HG03565 (cell line): ENCODE measurements at regions not wholly inside any gene's neighbourhood (a gene's known extent, or its start where the extent isn't known, plus 50 kb on each side); places are given as distances from the start of the nearest gene placed in this dataset.
"Not testable (repeated sequence)": the region's sequence is repeated elsewhere in the genome, so short reads cannot be mapped to it uniquely, and the experiment has no call there.

Experiments
- ATAC-seq: cut with Tn5 transposase; IDR thresholded peaks from one replicate; pipeline ENCODE4 v1.9.1; 2021; ENCODE audit warnings: mild to moderate bottlenecking, moderate library complexity; ENCODE audit not compliant: unreplicated experiment

DNA sequence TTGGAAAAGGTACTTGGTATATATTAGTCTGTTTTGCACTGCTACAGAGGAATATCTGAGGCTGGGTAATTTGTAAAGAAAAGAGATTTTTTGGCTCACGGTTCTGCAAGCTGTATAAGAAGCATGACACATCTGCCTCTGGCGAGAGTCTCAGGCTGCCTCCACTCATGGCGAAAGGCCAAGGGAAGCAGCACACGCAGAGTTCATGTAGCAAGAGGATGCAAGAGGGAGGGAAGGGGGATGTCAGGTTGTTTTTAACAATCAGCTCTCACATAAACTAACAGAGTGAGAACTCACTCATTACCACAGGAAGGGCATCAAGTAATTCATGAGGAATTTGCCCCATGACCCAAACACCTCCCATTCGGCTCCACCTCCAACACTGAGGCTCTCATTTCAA is 484.8 kb upstream of the DPP6 start:
- ATAC-seq, result no peak

DNA sequence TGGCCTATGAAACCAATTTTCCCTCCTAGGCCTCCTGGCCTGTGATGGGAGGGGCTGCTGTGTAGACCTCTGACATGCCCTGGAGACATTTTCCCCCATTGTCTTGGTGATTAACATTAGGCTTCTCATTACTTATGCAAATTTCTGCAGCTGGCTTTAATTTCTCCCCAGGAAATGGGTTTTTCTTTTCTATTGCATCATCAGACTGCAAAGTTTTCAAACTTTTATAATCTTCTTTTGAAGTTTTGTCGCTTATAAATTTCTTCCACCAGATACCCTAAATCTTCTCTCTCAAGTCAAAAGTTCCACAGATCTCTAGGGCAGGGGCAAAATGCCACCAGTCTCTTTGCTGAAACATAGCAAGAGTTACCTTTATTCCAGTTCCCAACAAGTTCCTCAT is 482.7 kb upstream of the DPP6 start:
- not testable (repeated sequence) for ATAC-seq

DNA sequence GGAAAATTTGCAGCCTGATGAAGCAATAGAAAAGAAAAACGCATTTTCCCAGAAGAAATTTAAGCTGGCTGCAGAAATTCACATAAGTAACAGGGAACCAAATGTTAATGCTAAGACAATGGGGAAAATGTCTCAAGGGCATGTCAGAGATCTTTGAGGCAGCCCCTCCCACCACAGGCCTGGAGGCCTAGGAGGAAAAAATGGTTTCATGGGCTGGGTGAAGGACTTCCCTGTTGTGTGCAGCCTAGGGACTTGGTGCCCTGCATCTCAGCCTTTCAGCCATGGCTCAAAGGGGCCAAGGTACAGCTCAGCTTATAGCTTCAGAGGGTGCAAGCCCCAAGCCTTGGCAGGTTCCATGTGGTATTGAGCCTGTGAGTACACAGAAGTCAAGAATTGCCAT is 476.1 kb upstream of the DPP6 start:
- no peak for ATAC-seq

DNA sequence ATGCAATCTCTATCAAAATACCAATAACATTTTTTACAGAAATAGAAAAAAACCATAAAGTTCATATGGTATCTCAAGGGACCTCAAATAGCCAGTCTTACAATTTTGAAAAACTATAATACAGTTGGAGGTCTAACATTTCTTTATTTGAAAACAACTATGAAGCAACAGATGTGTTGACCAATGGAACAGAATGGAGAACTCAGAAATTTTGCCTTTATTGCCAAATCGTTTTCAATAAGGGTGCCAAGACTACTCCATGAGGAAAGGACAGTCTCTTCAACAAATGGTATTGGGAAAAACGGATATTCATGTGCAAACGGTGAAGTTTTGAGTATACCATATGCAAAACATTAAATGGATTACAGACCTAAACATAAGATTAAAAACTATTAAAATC is 470.8 kb upstream of the DPP6 start:
- ATAC-seq, result no peak

DNA sequence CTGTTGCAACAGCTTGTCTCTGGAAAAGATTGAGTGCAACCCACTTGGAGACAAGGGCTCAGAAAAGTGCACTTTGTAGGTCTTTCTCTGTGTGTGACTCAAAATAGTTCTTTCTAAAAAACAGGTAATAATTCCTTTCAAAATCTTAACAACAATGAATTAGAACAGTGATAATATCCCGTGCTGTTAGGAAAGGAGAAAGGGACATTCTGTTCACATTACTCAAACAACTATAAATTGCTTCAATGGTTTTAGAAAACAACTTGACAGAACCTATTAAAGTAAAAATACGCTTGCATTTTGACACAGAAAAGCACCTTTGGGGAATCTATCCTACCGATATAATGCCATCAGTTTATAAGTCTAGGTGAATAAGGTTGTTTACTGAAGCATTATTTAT is 468.1 kb upstream of the DPP6 start:
- no peak for ATAC-seq

DNA sequence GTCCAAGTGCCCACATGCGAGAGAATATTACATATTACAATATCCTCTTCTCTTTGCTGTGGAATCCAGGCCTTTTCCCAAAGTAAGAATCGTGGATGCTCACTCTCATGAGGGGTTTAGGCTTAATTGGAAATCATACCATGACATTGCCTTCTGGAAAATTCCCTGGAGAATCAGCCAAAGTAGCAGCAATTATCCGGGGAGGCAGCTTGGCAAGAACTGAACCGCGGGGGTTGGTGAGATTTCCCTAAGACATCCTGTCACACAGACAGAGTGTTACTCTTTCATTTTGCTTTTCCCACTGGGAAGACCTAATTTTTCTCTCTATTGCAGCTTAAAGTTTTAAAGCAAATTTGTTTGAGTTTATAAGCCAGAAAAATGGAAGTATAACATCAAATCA is 463.6 kb upstream of the DPP6 start:
- ATAC-seq, result no peak

DNA sequence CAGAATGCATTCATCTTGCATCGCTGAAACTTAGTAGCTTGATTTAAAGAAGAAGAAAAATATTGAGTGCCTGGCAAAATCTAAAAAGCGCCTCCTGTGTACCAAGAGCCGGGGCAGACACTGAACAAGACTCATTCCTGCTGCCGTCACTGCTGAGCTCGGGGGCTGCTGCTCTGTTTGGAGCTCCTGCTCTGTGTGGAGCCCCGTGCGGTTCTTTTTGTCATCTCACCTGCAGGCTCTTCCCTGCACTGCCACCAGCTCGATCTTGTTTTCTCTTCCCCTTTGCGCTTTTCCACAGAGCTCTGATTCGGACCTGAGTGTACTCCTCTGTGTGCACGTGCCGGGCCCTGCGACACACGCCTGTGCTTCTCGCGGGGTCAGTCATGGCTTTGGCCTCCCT is 462.1 kb upstream of the DPP6 start:
- no peak for ATAC-seq

DNA sequence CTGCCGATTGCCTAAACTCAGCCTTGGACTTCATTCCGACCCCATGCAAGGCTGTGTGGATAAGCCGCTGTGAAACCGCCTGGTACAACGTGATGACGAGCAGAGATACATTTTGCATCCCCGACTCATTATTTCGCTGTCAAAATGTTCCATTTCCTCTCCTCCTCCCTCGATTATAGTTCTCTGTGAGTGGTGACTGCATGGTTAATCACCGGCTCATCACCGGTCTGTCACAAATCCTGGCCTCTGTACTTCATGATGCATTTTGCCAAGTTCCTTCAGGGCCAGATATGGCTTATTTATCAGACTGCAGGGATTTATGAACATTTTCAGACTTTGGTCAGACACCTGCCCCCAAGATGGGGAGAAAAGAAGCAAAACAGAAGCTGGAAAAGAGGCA is 461.6 kb upstream of the DPP6 start:
- no peak for ATAC-seq

DNA sequence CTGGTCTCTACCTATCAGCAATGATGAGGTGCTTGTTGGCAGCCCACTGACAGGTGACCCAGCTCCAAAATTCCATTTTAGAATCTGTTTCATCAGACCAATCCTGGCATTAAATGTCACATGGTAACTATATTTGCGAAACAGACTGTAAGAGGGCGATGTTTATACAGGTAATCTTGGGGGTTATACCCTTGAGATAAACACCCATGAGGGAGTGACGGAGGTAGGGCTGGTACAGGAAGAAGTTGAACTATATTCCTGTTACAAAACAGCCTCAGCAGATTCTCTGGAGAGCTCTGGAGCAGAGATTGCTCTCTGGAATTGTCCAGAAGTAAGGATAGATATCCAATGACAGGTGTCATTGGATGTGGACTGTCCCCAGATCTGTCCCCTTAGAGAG is 444.8 kb upstream of the DPP6 start:
- ATAC-seq, result no peak

DNA sequence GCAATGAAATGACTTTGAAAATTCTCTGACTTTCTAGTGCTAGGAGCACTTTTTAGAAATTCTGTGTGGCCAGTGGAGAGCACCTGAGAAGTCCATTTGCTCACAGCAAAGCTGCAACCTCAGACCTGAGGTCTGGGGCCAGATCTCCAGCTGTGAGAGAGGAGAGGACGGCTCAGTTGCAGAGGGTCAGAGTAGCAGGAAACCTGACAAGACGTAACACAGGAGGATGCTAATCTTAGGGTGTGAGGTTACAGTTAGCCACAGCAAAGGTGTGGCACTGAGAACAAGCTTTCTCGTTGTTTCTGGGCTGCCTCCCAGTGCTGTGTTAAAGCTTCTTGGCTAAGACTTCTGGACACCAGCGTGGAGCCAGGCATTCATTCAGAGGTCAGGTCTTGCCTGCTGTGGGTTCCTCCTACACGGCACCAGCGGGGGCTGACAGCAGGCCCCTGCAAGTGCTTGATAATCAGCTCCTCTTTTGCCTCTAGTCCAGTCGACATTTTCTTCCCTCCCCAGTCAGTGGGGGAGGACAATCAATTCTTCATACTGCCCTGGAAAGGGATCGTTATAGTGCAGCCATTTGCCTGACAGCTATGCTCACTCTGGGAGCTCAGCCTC is 435.4 kb upstream of the DPP6 start:
- ATAC-seq, result no peak

DNA sequence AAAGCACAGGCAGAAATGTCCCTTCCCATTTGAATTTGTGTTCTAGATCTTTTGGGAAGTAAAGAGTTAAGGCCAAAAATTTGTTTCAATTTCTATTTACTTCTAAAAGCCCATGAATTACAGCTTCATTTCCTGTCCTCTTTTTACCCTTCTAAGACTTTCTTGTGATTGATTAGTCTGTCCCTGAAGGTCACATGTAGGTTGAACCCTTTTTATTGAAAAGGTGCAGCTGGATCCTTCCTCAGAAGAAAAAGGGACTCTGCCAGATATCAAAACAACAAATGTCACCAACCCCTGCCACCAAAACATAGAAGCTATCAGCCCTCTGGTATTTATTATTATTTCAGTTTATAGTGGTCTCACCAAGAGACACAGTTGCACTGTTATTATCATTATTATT is 424.9 kb upstream of the DPP6 start:
- ATAC-seq, result no peak

DNA sequence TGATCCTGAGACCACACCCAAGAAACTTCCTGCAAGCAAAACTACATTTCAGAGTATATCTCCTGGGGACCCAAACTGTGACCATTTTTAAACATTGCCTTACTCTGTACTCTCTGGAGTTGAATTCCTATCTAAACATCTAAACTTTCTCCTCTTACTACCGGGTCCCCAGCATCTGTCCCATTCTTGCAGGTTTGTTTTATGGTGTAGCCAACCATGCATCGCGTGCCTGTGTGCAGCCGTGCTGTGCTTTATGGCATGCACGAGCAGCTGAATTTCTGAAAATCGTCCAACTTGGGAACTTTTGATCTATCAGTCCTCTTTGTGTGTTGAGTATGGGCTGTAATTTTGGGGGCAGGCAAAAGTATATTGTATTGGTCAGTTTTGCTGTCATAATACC is 423.8 kb upstream of the DPP6 start:
- ATAC-seq, result no peak

DNA sequence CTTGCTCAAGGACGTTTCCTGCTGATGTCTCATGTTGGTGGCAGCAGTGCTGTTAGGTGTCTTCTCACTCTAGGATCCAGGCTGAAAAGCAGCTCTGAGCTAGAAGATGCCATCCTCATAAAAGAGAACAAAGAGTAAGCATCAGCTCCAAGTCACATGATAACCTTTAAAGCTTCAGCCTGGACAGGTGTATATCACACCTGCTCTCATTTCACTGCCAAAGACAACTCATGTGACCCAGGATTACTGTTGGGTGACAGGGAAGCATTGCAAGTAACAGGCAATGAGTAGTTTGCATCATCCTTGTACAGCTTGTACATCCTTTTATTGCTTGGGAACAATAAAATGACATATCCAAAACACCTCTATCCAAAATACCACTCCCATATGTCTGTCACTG is 423.4 kb upstream of the DPP6 start:
- ATAC-seq, result no peak

DNA sequence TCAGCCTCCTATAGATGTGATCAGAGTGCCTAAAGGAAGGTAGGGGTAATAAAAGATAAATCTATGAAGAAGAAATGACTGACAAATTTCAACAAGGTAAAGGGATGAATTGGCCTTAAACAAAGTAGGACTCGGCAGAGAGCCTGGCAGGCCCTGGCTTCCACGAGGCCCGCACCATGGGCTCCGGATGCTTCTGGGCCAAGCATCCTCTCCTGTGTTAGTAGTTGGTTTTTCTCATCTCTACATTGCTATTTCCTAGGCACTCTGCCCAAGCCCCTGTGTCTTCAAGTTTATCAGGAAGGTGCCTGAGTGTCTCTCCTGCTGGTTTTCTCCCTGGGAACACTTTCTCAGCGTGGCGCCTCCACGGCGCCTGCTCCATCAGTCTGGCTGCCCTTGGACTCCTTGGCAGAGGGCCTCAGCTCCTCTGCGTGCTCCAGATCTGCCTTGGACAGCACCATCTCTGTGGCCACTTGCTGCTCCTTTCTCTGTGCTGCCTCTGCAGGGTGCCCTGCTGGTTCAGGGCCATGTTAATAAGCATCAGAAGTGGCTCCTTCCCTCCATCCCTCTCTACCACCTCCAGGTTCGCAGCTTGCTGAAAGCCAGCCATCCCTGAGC is 413.3 kb upstream of the DPP6 start:
- no peak for ATAC-seq

DNA sequence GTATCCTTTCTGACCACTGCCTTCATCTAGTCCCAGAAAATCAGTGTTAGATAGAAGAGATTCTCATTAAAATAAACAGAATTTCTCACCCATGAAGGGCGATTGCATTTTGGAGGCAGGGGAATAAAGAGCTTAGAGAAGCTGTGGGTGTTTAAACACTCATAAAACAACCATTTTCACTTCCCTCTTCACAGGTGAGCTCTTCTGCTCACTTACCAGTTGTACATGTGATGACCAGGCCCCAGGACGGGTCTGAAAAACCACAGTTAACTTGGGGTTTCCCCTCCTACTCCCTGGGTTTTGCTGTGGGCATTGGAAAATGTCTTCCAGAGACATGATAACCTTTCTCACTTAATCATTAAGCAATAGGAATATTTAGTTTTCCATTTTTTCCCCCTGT is 411.6 kb upstream of the DPP6 start:
- ATAC-seq, result no peak

DNA sequence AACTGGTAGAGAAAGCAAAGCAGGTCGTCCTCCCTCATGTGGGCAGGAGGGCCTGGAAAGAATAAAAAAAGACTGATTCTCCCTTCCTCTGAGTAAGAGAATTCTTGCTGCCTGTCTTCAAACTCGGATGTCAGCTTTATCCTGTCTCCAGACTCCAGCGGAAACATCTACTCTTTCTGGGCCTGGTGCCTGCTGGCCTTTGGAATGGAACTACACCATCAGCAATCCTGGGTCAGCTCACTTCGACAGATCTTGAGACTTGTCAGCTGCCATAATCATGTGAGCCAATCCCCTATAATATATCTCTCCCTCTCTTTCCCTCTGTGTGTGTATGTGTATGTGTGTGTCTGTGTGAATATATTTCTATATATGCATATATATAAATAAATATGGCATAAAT is 411.0 kb upstream of the DPP6 start:
- no peak for ATAC-seq

DNA sequence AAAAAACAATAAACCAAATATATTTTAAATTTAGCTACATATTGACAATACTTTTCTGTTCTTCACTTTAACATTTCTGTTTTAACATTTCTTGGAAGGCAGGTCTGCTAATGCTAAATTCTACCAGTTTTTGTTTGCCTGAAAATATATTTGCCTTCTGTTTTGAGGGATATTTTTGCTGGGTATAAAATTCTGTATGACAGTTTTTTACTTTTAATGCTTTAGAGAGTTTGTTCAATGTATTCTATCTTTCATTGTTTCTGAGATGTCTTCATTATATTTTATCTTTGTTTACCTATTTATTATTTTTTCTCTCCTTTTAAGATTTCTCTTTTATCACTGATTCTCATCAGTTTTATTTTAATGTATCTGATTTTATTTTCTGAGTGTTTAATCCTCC is 409.2 kb upstream of the DPP6 start:
- no peak for ATAC-seq

DNA sequence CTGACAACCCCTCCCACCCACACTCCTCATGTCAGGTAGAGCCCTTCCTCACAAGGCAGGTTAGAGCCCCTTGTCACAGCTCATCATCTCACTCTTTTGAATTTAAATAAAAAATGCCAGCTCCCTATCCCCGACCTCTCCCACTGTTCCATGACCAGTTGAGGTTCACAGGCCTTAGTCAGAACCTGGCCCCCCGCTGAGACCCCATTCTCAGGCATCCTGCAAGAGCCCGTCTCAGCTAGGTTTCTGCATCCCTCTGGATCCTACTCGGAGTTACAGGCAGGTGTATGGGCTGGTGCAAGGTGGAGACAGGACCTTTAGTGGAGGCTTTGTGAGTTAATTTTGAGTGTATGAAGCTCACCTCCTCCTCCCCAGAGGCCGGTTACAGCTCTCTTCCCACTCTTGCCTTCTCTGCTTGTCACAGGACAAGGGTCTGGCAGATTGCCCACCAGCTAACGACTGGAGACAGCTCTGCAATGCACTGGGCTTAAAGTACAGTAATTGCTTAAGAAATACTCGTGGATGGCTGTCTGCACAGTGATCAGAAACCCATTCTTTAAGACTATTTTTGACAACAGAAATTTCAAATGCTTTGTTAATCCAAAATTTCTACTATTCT is 394.9 kb upstream of the DPP6 start:
- no peak for ATAC-seq

DNA sequence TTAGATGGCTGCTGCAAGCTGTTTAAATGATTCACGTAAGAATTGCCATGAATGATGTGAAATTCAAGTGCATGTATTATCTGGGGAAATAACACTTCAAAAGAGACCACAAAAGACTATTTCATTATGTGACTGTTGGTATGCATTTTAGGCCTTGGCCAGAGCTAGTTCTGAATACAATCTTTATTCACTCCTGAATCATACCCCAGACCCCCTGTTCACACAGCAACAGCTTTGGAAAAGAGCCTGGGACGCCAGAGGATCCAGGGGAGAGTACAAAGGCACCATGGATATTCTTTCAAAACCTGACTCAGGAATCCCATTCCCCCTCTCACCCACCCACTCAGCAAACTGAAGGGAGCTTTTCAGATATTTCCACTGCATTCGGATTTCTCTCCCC is 377.1 kb upstream of the DPP6 start:
- ATAC-seq, result no peak

DNA sequence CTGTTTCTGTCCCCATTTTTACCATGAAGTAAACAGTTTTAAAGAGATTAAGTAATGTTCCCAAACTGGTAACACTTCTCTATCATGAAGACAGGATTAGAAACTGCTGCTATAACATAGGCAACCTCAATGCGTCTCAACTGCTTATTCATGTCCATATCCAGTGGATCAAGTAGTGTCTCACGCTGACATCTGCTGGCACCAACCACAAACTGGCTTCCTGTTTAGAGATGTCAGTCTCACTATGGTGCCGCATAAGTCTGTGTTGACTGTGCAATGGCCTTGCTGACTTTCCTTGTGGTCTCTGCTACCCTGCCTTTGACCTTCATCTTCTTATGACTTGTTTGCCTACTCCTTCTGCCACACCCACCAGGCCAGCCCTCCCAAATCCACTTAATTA is 369.6 kb upstream of the DPP6 start:
- no peak for ATAC-seq

DNA sequence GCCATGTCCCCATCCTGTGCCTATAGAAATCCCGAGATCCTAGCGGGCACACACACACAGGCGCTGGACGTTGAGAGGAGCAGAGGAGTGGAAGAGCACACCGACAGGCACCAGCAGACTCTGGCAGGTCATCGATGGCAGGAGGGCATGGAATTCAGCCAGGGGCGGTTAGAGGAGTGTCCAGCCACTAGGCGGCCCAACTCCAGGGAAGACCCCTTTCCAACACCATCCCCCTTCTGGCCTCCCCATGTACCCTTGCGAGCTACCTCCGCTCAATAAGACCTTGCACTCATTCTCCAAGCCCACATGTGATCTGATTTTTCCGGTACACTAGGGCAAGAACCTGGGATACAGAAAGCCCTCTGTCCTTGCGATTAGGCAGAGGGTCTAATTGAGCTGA is 356.0 kb upstream of the DPP6 start:
- no peak for ATAC-seq

DNA sequence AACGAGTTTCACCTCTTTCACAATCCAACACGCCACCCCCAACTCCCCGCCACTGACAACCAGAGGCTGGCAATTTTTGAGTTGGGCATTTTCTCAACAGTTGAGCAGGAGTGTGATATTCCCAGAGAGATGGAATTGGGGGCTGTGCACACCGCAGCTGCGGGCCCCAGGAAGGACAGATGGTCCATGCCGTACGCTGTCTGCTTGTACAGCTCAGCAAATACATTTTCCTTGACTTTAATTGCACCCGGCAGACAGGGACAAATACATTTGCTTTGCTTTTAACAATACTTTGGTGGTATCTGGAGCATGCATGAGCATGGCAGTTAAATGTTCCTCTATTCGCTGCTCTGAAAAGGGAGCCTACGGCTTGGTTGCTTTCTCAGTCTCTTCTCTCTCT is 354.2 kb upstream of the DPP6 start:
- ATAC-seq, result no peak

DNA sequence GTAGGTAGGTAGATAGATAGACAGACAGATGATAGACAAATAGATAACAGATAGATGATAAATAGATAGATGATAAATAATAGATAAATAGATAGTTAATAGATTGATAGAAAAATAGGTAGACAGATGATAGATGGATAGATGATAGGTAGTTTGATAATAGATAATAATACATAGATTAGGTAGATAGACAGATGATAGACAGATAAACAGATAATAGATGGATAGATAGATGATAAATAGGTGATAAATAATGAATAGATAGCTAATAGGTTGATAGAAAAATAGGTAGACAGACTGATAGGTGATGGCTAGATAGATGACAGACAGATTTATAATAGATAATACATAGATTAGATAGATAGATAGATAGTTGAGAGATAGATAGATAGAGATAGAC is 350.5 kb upstream of the DPP6 start:
- no peak for ATAC-seq
